Stomach smooth muscle (tissue), 2 donors: ENCODE measurements at regions not wholly inside any gene's neighbourhood (a gene's known extent, or its start where the extent isn't known, plus 50 kb on each side); places are given as distances from the start of the nearest gene placed in this dataset.

Experiments
- H3K27ac ChIP-seq: one replicate; pipeline ENCODE4 v1.7.0; 2013; ENCODE audit warnings: mild to moderate bottlenecking, low read length, inconsistent platforms
- H3K27me3 ChIP-seq, 2 donors: one replicate each; pipeline ENCODE4 v1.7.0; 2013; ENCODE audit warnings: low read length in 2 of 2; ENCODE audit not compliant: insufficient read depth in 2 of 2, control insufficient read depth in 1 of 2
- H3K36me3 ChIP-seq, 2 donors: one replicate each; pipeline ENCODE4 v1.7.0; 2013; ENCODE audit warnings: low read length in 2 of 2; ENCODE audit not compliant: control insufficient read depth in 2 of 2, insufficient read depth in 2 of 2
- H3K4me1 ChIP-seq: one replicate; pipeline ENCODE4 v1.7.0; 2013; ENCODE audit warnings: low read length; ENCODE audit not compliant: control insufficient read depth, insufficient read depth
- H3K4me3 ChIP-seq, 2 donors: one replicate each; pipeline ENCODE4 v1.7.0; 2013; ENCODE audit warnings: low read length in 2 of 2
- H3K9ac ChIP-seq, 2 donors: one replicate each; pipeline ENCODE4 v1.7.0; 2013; ENCODE audit warnings: low read length in 2 of 2, mild to moderate bottlenecking in 1 of 2
- H3K9me3 ChIP-seq, 2 donors: one replicate each; pipeline ENCODE4 v1.7.0; 2013; ENCODE audit warnings: low read length in 2 of 2; ENCODE audit not compliant: control insufficient read depth in 2 of 2
- donor health status: healthy.
- donor health status: Pancreatic carcinoma.

DNA sequence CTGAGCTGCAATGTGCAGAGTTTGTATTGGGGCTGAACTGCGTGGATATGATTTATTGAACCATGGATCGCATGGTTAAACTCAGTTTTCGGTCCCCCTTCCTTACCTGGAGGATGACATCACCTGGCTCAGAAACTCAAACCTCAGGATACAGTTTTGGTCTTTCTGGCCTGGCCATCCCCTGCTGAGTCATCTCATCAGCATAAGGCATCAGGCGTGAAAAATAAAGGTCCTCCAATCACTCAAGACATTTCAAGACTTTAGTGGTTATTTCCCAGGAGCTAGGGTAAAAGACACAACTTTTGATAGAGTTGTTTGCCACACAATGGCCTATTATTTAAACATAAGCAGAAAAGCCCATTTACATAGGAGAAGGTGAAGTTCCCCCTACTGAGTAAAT is 631.1 kb upstream of the TMEM132C start:
- H3K27ac ChIP-seq = no peak overlapping the region
- H3K4me3 ChIP-seq = no peak overlapping the region
- H3K36me3 ChIP-seq = no peaks in the 10 kb centered on the region

DNA sequence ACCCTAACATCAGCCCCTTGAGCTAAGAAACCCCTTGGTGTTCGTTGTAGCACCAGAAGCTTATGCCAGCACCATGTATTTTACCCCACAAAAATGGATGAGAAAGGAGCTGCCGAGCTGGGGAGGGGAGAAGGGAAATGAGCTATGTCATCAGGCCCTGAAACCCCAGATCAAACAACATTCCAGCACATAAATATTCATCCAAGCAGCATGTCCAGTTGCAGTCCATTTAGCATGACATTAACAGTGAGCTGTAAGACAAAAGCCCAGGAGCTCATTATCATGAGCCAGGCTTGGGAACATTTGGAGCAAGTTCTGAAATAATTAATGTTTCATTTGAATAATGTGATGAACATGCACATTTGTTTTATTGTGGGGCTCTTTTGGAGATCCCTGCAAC is 630.1 kb upstream of the TMEM132C start:
- Histone ChIP-seq H3K9me3 (peaks cover 0 to 6% of the 10 kb centered on the region in 2 donors), H3K4me3 (no peak overlapping the region), H3K9ac (no peak overlapping the region), H3K27ac (no peak overlapping the region), H3K36me3 (no peaks in the 10 kb centered on the region), H3K27me3 (no peaks in the 10 kb centered on the region), H3K4me1 (no peaks in the 10 kb centered on the region)

More for the DNA sequence above, 631.1 kb upstream of the TMEM132C start:
- H3K4me1 ChIP-seq = no peaks in the 10 kb centered on the region
- no peaks in the 10 kb centered on the region for H3K27me3 ChIP-seq
- no peak overlapping the region for H3K9ac ChIP-seq
- peaks cover 0 to 6% of the 10 kb centered on the region in 2 donors for H3K9me3 ChIP-seq

DNA sequence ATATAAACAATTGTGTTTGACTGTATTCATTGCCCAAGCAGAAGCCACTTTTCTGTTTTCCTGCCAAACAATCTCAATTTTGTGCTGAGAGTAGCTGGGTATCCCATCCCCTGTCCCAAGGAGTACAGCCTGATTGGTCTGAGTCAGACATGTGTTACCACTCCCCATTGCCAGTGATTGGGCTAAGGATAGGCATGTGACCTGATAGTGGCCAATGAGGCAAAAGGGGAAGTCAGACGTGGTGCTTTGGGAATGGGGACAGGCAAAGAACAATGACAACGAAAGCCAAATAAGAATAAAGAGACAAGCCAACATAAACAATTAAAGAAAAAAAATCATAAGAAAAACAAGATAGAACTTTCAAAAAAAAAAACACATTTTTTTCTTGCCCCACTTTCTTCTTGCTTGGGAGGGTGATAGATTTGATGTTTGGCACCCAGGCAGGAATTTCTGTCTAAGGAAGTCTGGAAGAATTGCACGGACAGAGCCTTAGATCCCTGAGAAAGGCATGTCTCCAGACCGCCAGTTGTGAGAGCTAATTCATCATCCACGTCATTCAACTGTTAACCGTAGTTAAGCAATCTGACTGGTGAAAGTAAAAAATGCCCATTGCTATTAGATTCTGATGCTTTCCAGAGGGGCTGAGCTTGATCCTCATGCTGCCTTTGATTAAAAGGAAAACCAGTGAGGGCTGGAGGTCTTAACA is 626.6 kb upstream of the TMEM132C start:
- no peak overlapping the region for H3K9ac ChIP-seq
- no peak overlapping the region for H3K27ac ChIP-seq
- peaks cover 0 to 2% of the 10 kb centered on the region in 2 donors for H3K9me3 ChIP-seq
- no peaks in the 10 kb centered on the region for H3K27me3 ChIP-seq
- H3K4me1 ChIP-seq = no peaks in the 10 kb centered on the region
- H3K36me3 ChIP-seq = no peaks in the 10 kb centered on the region
- no peak overlapping the region for H3K4me3 ChIP-seq

DNA sequence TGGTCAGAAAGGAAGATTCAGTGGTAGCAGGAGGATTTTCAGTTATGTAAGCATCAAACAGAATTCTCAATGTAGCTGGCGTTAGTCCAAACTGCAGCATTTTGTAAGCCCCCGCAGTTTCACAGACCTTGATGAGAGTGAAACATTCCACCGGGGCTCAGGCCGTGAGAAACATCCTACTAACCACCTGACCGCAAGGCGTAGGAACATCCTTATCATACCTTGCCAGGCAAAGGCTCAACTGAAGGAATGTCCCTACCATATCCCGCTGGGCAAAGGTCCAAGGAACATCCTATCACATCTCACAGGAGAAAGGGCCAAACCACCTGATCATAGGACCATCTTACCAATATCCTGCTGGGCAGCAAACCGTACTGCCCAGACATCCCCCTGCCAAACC is 624.8 kb upstream of the TMEM132C start:
- Histone ChIP-seq H3K27ac (no peak overlapping the region), H3K27me3 (no peaks in the 10 kb centered on the region), H3K9ac (no peak overlapping the region), H3K36me3 (no peaks in the 10 kb centered on the region), H3K9me3 (peaks cover 2 to 4% of the 10 kb centered on the region in 2 donors), H3K4me1 (no peaks in the 10 kb centered on the region), H3K4me3 (no peak overlapping the region)

DNA sequence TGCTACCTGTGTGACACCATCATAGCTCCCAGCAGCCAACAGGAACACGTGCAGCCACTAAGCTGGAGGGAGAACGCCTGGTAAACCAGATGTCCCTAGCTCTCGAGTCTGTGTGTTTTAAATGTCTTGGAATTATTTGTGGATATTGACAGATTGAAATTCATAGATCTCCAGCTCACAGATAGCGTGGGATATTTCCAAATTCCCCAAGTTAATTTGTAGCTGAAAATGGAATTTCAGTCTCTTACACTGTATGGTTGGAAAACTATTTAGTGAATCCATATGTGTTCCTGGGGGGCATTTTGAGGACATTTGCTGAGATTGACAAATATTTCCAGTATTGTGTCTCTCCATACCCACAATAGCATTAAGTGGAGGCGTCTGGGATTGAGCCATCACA is 618.6 kb upstream of the TMEM132C start:
- H3K27me3 ChIP-seq = no peaks in the 10 kb centered on the region
- peaks cover 0 to 4% of the 10 kb centered on the region in 2 donors for H3K9me3 ChIP-seq
- no peak overlapping the region for H3K9ac ChIP-seq
- no peaks in the 10 kb centered on the region for H3K36me3 ChIP-seq
- H3K27ac ChIP-seq = no peak overlapping the region
- H3K4me3 ChIP-seq = no peak overlapping the region
- H3K4me1 ChIP-seq = no peaks in the 10 kb centered on the region

DNA sequence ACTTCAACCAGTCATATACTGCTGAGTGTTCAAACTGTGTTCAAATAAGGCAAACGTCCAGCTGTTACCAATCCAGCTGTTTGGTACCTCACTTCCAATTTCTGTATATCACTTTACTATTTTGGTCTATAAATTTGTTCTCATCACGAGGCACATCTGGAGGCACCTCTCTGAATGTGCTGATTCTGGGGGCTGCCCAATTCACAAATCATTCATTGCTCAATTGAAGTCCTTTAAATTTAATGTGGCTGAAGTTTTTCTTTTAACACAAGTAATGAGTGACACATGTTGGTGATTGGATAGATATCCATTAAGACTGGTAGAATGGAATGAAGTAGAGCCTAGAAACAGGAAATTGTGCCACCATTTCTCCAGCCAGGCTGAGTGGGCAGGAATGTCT is 617.0 kb upstream of the TMEM132C start:
- no peaks in the 10 kb centered on the region for H3K27me3 ChIP-seq
- no peak overlapping the region for H3K4me3 ChIP-seq
- no peaks in the 10 kb centered on the region for H3K36me3 ChIP-seq
- H3K27ac ChIP-seq = no peak overlapping the region
- H3K9me3 ChIP-seq = peaks cover 0 to 4% of the 10 kb centered on the region in 2 donors
- no peaks in the 10 kb centered on the region for H3K4me1 ChIP-seq
- H3K9ac ChIP-seq = no peak overlapping the region

DNA sequence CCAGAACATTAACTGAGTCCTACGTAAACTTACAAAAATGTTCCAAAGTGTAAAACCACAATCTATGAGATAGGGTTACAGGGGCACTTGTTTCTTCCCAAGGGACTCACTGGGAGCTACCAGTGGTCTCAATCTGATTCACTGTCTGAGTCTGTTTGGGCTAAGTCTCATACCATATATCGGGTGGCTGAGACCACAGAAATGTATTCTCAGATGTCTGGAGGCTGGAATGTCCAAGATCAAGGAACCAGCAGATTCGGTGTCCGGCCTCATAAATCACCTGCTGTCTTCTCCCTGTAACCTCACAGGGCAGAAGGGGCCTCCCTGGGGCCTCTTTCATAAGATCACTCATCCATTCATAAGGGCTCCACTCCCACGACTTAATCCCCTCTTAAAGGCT is 616.3 kb upstream of the TMEM132C start:
- Histone ChIP-seq H3K9me3 (peaks cover 0 to 3% of the 10 kb centered on the region in 2 donors), H3K9ac (no peak overlapping the region), H3K27me3 (no peaks in the 10 kb centered on the region), H3K4me1 (no peaks in the 10 kb centered on the region), H3K4me3 (no peak overlapping the region), H3K36me3 (no peaks in the 10 kb centered on the region), H3K27ac (no peak overlapping the region)

DNA sequence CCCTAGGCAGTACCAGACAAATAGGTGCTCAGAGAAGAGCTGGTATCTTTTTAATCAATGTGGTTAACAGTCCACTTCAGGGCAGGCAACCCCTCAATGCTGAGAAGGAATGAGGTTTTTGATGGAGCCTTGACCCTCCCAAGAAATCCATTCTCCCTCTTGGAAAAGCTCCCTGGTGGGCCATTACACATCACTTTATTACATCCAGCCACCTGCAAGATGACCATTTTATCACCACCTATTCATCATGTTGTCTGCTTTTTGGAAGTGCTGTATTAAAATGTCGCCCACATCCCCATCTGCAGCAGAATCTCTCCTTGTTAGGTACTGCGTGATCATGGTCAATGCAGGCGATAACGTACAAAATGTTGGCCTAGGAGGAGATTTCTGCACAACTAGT is 614.7 kb upstream of the TMEM132C start:
- no peak overlapping the region for H3K9ac ChIP-seq
- no peaks in the 10 kb centered on the region for H3K9me3 ChIP-seq
- H3K4me3 ChIP-seq = no peak overlapping the region
- H3K27ac ChIP-seq = no peak overlapping the region
- no peaks in the 10 kb centered on the region for H3K27me3 ChIP-seq
- no peaks in the 10 kb centered on the region for H3K36me3 ChIP-seq
- H3K4me1 ChIP-seq = no peaks in the 10 kb centered on the region

DNA sequence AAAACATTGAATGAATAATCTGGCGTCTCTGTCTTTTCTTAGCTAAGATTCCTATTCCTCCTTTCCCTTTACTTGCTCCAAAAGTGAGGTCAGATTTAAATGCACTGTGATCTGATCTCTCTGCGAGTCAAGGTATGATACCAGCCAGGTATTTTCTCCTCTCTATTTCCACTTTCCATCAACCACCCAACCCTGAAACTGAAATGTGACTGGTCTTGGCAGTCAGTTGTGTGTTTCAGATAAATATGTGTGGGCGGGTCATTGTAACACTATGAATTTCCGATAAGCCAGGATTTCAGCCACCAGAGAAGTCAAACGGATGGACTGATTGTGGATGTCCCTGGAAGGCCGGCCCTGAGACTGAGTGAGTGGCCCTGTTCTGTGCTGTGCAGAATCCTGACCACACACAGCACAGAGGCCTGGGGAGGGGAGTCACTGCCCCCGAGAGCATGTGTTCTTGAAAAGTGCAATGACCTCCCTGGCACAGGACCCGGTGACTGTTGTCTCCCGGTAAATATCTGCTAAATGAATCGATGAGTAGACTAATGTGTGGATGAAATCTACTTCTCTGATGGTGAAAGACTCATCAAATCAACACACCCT is 612.5 kb upstream of the TMEM132C start:
- no peaks in the 10 kb centered on the region for H3K9me3 ChIP-seq
- no peaks in the 10 kb centered on the region for H3K36me3 ChIP-seq
- no peaks in the 10 kb centered on the region for H3K4me1 ChIP-seq
- no peak overlapping the region for H3K4me3 ChIP-seq
- H3K9ac ChIP-seq = no peak overlapping the region
- H3K27me3 ChIP-seq = no peaks in the 10 kb centered on the region
- no peak overlapping the region for H3K27ac ChIP-seq

DNA sequence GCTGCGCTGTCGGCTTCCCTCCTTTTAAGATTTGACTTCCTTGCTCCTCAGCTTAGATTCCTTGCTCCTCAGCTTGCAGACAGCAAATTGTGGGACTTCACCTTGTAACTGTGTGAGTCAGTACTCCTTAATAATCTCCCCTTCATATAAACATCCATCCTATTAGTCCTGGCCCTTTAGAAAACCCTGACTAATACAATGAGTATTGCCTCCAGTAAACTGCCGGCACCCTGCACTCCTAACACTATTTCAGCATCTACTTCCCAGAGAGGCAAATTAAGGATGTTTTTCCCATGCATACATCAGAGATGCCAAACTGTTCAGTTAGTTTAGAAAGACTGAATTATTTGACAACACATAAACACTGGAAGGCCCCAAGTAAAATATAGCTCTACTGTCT is 611.3 kb upstream of the TMEM132C start:
- Histone ChIP-seq H3K4me1 (no peaks in the 10 kb centered on the region), H3K9ac (no peak overlapping the region), H3K36me3 (no peaks in the 10 kb centered on the region), H3K27ac (no peak overlapping the region), H3K4me3 (no peak overlapping the region), H3K27me3 (no peaks in the 10 kb centered on the region), H3K9me3 (no peaks in the 10 kb centered on the region)

DNA sequence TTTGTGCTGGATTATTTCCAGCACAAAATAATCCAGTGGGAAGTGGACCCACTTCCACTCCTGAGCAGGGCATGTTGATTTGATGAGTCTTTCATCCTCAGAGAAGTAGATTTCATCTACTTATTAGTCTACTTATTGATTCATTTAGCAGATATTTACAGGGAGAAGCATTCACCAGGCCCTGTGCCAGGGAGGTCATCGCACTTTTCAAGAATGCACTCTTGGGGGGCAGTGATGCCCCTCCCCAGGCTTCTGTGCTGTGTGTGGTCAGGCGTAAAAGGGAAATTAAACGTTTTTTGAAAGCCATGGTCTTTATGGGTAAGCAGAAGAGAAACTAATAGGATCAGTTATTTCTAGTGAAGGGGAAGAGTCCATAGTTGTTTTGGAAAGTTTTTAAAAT is 610.7 kb upstream of the TMEM132C start:
- Histone ChIP-seq H3K4me3 (no peak overlapping the region), H3K27me3 (no peaks in the 10 kb centered on the region), H3K9me3 (no peaks in the 10 kb centered on the region), H3K4me1 (no peaks in the 10 kb centered on the region), H3K27ac (no peak overlapping the region), H3K9ac (no peak overlapping the region), H3K36me3 (no peaks in the 10 kb centered on the region)
